HUES6 (cell line): ENCODE measurements at regions not wholly inside any gene's neighbourhood (a gene's known extent, or its start where the extent isn't known, plus 50 kb on each side); places are given as distances from the start of the nearest gene placed in this dataset.

Experiments
- H3K27ac ChIP-seq: 2 replicates; pipeline ENCODE4 v1.7.0; 2013; ENCODE audit warnings: low read depth, mild to moderate bottlenecking, low read length, inconsistent platforms
- H3K27me3 ChIP-seq: 2 replicates; pipeline ENCODE4 v1.6.1; 2013; ENCODE audit warnings: low read length; ENCODE audit not compliant: control insufficient read depth, insufficient read depth
- H3K36me3 ChIP-seq: 2 replicates; pipeline ENCODE4 v1.6.1; 2013; ENCODE audit warnings: low read length; ENCODE audit not compliant: control insufficient read depth, insufficient read depth
- H3K4me1 ChIP-seq: 2 replicates; pipeline ENCODE4 v1.6.1; 2013; ENCODE audit warnings: low read length; ENCODE audit not compliant: control insufficient read depth, insufficient read depth
- H3K4me3 ChIP-seq: 2 replicates; pipeline ENCODE4 v1.5.1; 2013; ENCODE audit warnings: low read depth, low read length
- H3K9ac ChIP-seq: one replicate; pipeline ENCODE4 v1.6.1; 2013; ENCODE audit warnings: mild to moderate bottlenecking, low read length
- H3K9me3 ChIP-seq: 2 replicates; pipeline ENCODE4 v1.6.1; 2013; ENCODE audit warnings: low read depth, low read length; ENCODE audit not compliant: control insufficient read depth, insufficient read depth

- Histone ChIP-seq H3K36me3 (no peaks in the 10 kb centered on the region), H3K27me3 (no peaks in the 10 kb centered on the region), H3K9me3 (peaks cover 7% of the 10 kb centered on the region; the same call in 1 of the 2 replicates), H3K4me1 (peaks cover 21% of the 10 kb centered on the region), H3K9ac (no peak overlapping the region), H3K4me3 (no peak overlapping the region), H3K27ac (no peak overlapping the region)
Observed at GRCh38 chr12:13597837-13598236, 383.6 kb downstream of the GRIN2B start.

- peaks cover 21% of the 10 kb centered on the region for H3K4me1 ChIP-seq
- no peak overlapping the region for H3K9ac ChIP-seq
- H3K9me3 ChIP-seq: peaks cover 7% of the 10 kb centered on the region; the same call in 1 of the 2 replicates
- H3K27me3 ChIP-seq: no peaks in the 10 kb centered on the region
- no peak overlapping the region for H3K4me3 ChIP-seq
- no peak overlapping the region for H3K27ac ChIP-seq
- H3K36me3 ChIP-seq: no peaks in the 10 kb centered on the region
Observed at GRCh38 chr12:13597166-13597565, 384.2 kb downstream of the GRIN2B start.

GRCh38 chr12:13596714-13597113 is 384.7 kb downstream of the GRIN2B start:
- Histone ChIP-seq H3K36me3 (no peaks in the 10 kb centered on the region), H3K4me1 (peaks cover 21% of the 10 kb centered on the region), H3K27ac (no peak overlapping the region), H3K27me3 (no peaks in the 10 kb centered on the region), H3K4me3 (no peak overlapping the region), H3K9me3 (peaks cover 7% of the 10 kb centered on the region; the same call in 1 of the 2 replicates), H3K9ac (no peak overlapping the region)

GRCh38 chr12:13595536-13596443 is 385.6 kb downstream of the GRIN2B start:
- Histone ChIP-seq H3K27me3 (no peaks in the 10 kb centered on the region), H3K9me3 (peaks cover 7% of the 10 kb centered on the region; the same call in 1 of the 2 replicates), H3K9ac (no peak overlapping the region), H3K27ac (no peak overlapping the region), H3K36me3 (no peaks in the 10 kb centered on the region), H3K4me1 (peaks cover 21% of the 10 kb centered on the region), H3K4me3 (no peak overlapping the region)

GRCh38 chr12:13594731-13595514 is 386.5 kb downstream of the GRIN2B start:
- no peak overlapping the region for H3K9ac ChIP-seq
- H3K4me1 ChIP-seq: peaks cover 21% of the 10 kb centered on the region
- H3K4me3 ChIP-seq: no peak overlapping the region; the same call in 1 of the 2 replicates
- no peaks in the 10 kb centered on the region for H3K36me3 ChIP-seq
- H3K9me3 ChIP-seq: peaks cover 7% of the 10 kb centered on the region; the same call in 1 of the 2 replicates
- no peaks in the 10 kb centered on the region for H3K27me3 ChIP-seq
- H3K27ac ChIP-seq: no peak overlapping the region

- Histone ChIP-seq H3K36me3 (no peaks in the 10 kb centered on the region), H3K9me3 (peaks cover 7% of the 10 kb centered on the region; the same call in 1 of the 2 replicates), H3K4me3 (no peak overlapping the region), H3K9ac (no peak overlapping the region), H3K27ac (no peak overlapping the region), H3K4me1 (peaks cover 33% of the 10 kb centered on the region), H3K27me3 (no peaks in the 10 kb centered on the region)
Observed at GRCh38 chr12:13592063-13592942, 389.1 kb downstream of the GRIN2B start.

- H3K27ac ChIP-seq: no peak overlapping the region
- H3K4me3 ChIP-seq: no peak overlapping the region
- H3K9ac ChIP-seq: no peak overlapping the region
- H3K36me3 ChIP-seq: no peaks in the 10 kb centered on the region
- H3K4me1 ChIP-seq: peaks cover 26% of the 10 kb centered on the region
- peaks cover 7% of the 10 kb centered on the region; the same call in 1 of the 2 replicates for H3K9me3 ChIP-seq
- H3K27me3 ChIP-seq: no peaks in the 10 kb centered on the region
Observed at GRCh38 chr12:13591488-13591887, 389.9 kb downstream of the GRIN2B start.

- no peak overlapping the region for H3K9ac ChIP-seq
- no peaks in the 10 kb centered on the region for H3K27me3 ChIP-seq
- no peaks in the 10 kb centered on the region for H3K36me3 ChIP-seq
- H3K4me3 ChIP-seq: no peak overlapping the region
- no peak overlapping the region for H3K27ac ChIP-seq
- peaks cover 7% of the 10 kb centered on the region; the same call in 1 of the 2 replicates for H3K9me3 ChIP-seq
- peaks cover 23% of the 10 kb centered on the region for H3K4me1 ChIP-seq
Observed at GRCh38 chr12:13591059-13591458, 390.3 kb downstream of the GRIN2B start.

GRCh38 chr12:13588574-13588973 is 392.0 kb downstream of the EMP1 start:
- Histone ChIP-seq H3K27ac (no peak overlapping the region), H3K36me3 (no peaks in the 10 kb centered on the region), H3K4me1 (peaks cover 15% of the 10 kb centered on the region), H3K4me3 (no peak overlapping the region), H3K9me3 (no peaks in the 10 kb centered on the region), H3K27me3 (no peaks in the 10 kb centered on the region), H3K9ac (no peak overlapping the region)

- Histone ChIP-seq H3K4me1 (peaks cover 16% of the 10 kb centered on the region), H3K27ac (no peak overlapping the region), H3K36me3 (no peaks in the 10 kb centered on the region), H3K9ac (no peak overlapping the region), H3K9me3 (no peaks in the 10 kb centered on the region), H3K4me3 (no peak overlapping the region), H3K27me3 (no peaks in the 10 kb centered on the region)
Observed at GRCh38 chr12:13587721-13588390, 391.3 kb downstream of the EMP1 start.
